Activated naive CD8-positive, alpha-beta T cell treated with anti-CD3 and anti-CD28 coated beads, Interleukin-2, amount 50 U/mL, for 24 hours (primary cell): ENCODE measurements at regions not wholly inside any gene's neighbourhood (a gene's known extent, or its start where the extent isn't known, plus 50 kb on each side); places are given as distances from the start of the nearest gene placed in this dataset.

Experiments
- ATAC-seq: fragments of 150-1000 bp; cut with Tn5 transposase; one replicate; pipeline ENCODE4 v1.10.0; 2021
- DNase-seq: peaks from one replicate; pipeline ENCODE4 v3.0.0; 2021
- H3K27ac Mint-ChIP-seq: one replicate; pipeline ENCODE4 v1.8.0; 2021; ENCODE audit warnings: mild to moderate bottlenecking, mixed read lengths
- H3K27me3 Mint-ChIP-seq: one replicate; pipeline ENCODE4 v1.8.0; 2021; ENCODE audit warnings: mixed read lengths
- H3K36me3 Mint-ChIP-seq: one replicate; pipeline ENCODE4 v1.8.0; 2021; ENCODE audit warnings: low read depth, mixed read lengths
- H3K4me1 Mint-ChIP-seq: one replicate; pipeline ENCODE4 v1.8.0; 2021; ENCODE audit warnings: mixed read lengths
- H3K4me3 Mint-ChIP-seq: one replicate; pipeline ENCODE4 v1.8.0; 2021; ENCODE audit warnings: mild to moderate bottlenecking, moderate library complexity, mixed read lengths
- H3K9me3 Mint-ChIP-seq: one replicate; pipeline ENCODE4 v1.8.0; 2021; ENCODE audit warnings: mixed read lengths

GRCh38 chr11:109106151-109106906 is 315.7 kb upstream of the C11orf87 start:
- Mint-ChIP-seq H3K36me3 (no peaks in the 10 kb centered on the region), H3K9me3 (no peaks in the 10 kb centered on the region), H3K4me3 (no peak overlapping the region), H3K4me1 (no peaks in the 10 kb centered on the region), H3K27ac (no peak overlapping the region), H3K27me3 (peaks cover 6% of the 10 kb centered on the region)
- ATAC-seq: no peak
- DNase-seq: no peak

DNA sequence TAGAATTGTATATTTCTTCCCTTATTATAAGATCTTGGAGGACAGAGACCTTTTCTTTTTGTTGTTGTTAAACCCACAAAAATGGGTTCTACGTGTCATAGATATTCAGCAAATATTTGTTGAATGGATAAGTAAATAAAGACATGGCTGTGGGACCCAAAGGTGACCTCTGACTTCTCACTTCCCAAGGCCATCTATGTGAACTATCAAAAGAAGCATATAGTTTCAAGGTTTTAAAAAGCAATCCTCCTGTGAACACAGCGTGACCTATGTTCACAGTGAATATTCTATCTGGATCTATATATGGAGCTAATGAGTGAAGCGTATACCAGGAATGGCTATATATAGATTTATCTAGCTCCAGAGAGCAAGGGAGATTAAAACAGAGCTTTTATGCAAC is 312.8 kb upstream of the C11orf87 start:
- H3K4me3 Mint-ChIP-seq: no peak overlapping the region
- H3K9me3 Mint-ChIP-seq: no peaks in the 10 kb centered on the region
- no peaks in the 10 kb centered on the region for H3K4me1 Mint-ChIP-seq
- H3K27me3 Mint-ChIP-seq: peaks cover 6% of the 10 kb centered on the region
- ATAC-seq (no peak), DNase-seq (no peak)
- H3K36me3 Mint-ChIP-seq: no peaks in the 10 kb centered on the region
- H3K27ac Mint-ChIP-seq: no peak overlapping the region

DNA sequence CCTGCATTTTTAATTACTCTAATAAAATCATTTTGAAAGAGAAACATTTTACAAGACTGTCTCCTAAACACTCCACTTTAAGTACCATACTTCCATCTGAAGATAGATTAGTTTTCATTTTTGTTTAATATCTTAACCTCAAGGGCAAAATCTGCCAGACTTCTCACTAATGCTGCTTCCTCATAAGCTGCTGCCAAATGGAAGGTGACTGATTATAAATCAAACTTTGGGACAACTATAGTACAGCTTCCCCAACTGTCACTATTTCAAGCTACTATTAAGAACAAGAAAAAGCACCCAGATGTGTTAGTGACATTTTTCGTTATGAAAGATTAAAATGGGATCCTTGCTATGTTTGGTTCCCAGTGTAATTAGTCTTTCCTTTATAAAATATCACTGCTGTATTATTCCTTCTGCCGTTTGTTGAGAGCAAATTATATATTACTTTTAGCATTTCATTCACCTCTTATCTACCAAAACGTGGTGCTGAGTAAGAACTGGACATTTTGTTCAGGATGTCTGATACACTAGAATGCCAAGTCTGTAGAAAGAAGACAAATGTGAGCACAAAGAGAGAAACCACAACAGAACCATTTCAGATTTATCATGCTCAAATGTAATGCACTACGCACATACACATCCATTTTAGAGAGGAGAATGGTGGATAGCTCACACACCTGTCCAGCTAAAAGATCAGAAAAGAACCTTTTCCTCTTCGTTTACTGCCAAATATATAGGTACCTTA is 312.2 kb upstream of the C11orf87 start:
- DNase-seq: no peak
- no peaks in the 10 kb centered on the region for H3K36me3 Mint-ChIP-seq
- H3K9me3 Mint-ChIP-seq: no peaks in the 10 kb centered on the region
- H3K27ac Mint-ChIP-seq: no peak overlapping the region
- H3K27me3 Mint-ChIP-seq: peaks cover 6% of the 10 kb centered on the region
- no peaks in the 10 kb centered on the region for H3K4me1 Mint-ChIP-seq
- no peak overlapping the region for H3K4me3 Mint-ChIP-seq
- ATAC-seq: no peak

DNA sequence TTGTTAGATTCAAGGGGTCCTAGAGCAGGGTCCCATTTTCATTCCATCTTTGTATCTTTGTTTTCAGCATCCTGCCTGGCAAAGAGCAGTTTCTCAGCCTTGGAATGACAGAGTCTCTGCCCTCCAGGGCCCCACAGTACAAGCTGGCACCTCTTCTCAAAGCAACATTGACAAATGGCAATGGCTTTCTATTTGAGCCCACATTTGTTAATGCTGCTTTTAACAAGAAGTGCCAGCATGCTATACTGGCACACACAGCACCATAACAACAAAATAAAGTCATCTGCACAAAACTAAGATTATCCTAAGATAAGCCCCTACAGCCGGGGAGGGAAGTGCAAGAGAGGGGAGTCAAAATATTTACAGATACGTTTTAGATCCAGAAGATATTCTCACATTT is 309.7 kb upstream of the C11orf87 start:
- no peak for ATAC-seq
- H3K9me3 Mint-ChIP-seq: no peaks in the 10 kb centered on the region

DNA sequence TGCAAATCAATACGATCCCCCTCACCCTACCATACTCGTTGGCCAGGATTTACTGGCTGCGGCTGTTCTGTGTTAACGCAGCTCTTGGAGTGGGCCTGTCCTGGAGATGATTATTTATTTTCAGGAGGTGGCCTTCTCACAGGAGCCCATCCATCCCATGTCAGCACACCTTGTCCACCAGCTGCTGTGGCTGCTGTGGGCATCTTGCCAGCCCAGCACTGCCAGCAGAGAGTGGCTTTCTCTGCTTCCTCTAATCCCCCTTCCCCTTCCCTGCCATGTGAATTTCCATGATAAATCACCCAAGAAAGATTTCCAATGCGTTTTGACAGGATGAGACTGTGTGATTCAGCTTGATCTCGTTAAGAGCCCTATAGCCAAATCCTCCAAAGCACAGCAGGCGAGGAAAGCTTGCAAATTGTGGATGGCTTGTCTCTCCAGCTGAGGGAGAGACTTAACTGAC is 309.1 kb upstream of the C11orf87 start:
- Mint-ChIP-seq H3K9me3 (no peaks in the 10 kb centered on the region), H3K4me1 (no peaks in the 10 kb centered on the region), H3K27me3 (peaks cover 8% of the 10 kb centered on the region), H3K27ac (no peak overlapping the region), H3K36me3 (no peaks in the 10 kb centered on the region), H3K4me3 (no peak overlapping the region)
- no peak for DNase-seq
- no peak for ATAC-seq

More for the DNA sequence above, 309.7 kb upstream of the C11orf87 start:
- H3K36me3 Mint-ChIP-seq: no peaks in the 10 kb centered on the region
- DNase-seq: no peak
- H3K27ac Mint-ChIP-seq: no peak overlapping the region
- peaks cover 8% of the 10 kb centered on the region for H3K27me3 Mint-ChIP-seq
- H3K4me3 Mint-ChIP-seq: no peak overlapping the region
- H3K4me1 Mint-ChIP-seq: no peaks in the 10 kb centered on the region

DNA sequence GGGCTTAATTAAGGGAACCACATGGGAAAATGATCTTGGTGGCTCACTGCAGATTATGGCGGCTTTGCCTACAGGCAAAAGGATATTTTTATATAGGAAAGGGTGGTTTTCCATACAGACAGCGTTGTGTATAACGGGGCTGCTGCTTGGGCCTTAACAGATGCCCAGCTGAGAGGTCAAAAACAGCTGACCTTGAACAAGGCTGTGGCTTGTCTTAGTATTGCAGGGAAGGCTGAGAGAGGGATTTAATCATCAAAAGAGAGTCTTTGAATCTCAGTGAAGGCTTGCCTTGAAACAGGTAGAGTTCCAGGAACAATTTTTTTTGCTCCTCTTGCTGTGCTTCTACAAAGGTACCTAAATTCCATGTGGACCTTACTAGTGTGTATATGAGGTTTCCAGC is 301.6 kb upstream of the C11orf87 start:
- Mint-ChIP-seq H3K27ac (no peak overlapping the region), H3K27me3 (peaks cover 2% of the 10 kb centered on the region), H3K9me3 (no peaks in the 10 kb centered on the region), H3K4me3 (no peak overlapping the region), H3K4me1 (no peaks in the 10 kb centered on the region), H3K36me3 (no peaks in the 10 kb centered on the region)
- ATAC-seq (no peak), DNase-seq (no peak)

GRCh38 chr11:109121173-109121932 is 300.6 kb upstream of the C11orf87 start:
- Mint-ChIP-seq H3K27me3 (peaks cover 2% of the 10 kb centered on the region), H3K27ac (no peak overlapping the region), H3K4me3 (no peak overlapping the region), H3K4me1 (no peaks in the 10 kb centered on the region), H3K36me3 (no peaks in the 10 kb centered on the region), H3K9me3 (no peaks in the 10 kb centered on the region)
- no peak for ATAC-seq
- no peak for DNase-seq

- DNase-seq: no peak
- Mint-ChIP-seq H3K4me3 (no peak overlapping the region), H3K27me3 (no peaks in the 10 kb centered on the region), H3K27ac (no peak overlapping the region), H3K9me3 (no peaks in the 10 kb centered on the region), H3K4me1 (no peaks in the 10 kb centered on the region), H3K36me3 (no peaks in the 10 kb centered on the region)
- ATAC-seq: no peak
Measured at GRCh38 chr11:109123816-109124787, 297.9 kb upstream of the C11orf87 start.

DNA sequence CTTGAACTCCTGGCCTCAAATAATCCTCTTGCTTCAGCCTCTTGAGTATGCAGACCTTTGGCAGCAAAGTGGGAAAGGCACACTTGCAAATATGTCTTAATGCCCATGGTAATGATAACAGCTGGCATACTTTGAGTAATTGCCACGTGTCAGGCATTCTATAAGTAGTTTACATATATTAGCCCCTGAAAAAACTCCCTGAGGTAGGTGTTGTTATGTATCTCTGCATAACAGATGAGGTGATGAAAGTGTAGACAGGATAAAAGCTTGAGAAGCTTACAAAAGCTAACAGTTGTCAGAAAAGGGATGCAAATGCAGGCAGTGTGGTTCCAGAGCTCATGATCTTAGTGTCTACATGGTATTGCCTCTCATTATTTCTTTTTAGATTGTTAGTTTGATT is 291.1 kb upstream of the C11orf87 start:
- H3K27me3 Mint-ChIP-seq: no peaks in the 10 kb centered on the region
- H3K4me3 Mint-ChIP-seq: no peak overlapping the region
- DNase-seq: no peak
- H3K36me3 Mint-ChIP-seq: no peaks in the 10 kb centered on the region
- no peaks in the 10 kb centered on the region for H3K4me1 Mint-ChIP-seq
- no peaks in the 10 kb centered on the region for H3K9me3 Mint-ChIP-seq
- H3K27ac Mint-ChIP-seq: no peak overlapping the region
- ATAC-seq: no peak

DNA sequence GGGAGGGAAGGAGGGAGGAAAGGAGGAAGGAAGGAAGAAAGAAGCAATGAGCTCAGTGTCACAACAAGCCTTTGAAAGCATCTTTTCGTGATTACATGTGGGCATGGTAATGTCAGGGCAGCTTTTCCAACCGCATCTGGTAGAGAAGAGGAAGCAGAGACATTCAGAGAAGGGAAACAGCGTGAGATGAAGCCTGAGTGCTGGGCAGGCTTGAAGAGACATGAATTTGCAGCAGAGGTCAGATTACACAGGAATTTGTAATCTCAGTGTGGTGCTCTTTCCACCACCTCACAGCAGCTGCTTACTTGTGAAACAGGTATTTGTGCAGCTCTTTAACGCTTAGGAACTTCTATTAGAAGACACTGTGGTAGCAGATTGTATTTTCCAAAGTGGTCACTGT is 289.5 kb upstream of the C11orf87 start:
- Mint-ChIP-seq H3K36me3 (no peaks in the 10 kb centered on the region), H3K9me3 (no peaks in the 10 kb centered on the region), H3K4me1 (no peaks in the 10 kb centered on the region), H3K27me3 (no peaks in the 10 kb centered on the region), H3K4me3 (no peak overlapping the region), H3K27ac (no peak overlapping the region)
- DNase-seq: no peak
- ATAC-seq: peak; percentile 28

DNA sequence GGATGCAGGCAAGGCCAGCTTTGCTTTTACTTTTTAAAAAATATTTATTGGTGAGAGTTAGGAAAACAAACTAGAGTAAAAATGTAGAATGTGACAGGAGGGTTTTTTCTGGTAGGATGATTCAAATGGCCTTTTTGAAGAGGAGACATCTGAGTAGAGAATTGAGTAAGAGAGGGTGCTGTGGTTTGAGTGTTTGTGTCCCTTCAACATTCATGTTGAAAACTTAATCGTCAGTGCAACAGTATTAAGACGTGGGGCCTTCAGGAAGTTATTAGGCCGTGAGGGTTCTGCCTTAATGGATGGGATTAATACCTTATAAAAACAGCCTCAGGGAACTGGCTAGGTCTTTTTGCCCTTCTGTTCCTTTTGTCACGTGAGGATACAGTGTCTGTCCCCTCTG is 288.8 kb upstream of the C11orf87 start:
- Mint-ChIP-seq H3K4me1 (no peaks in the 10 kb centered on the region), H3K9me3 (no peaks in the 10 kb centered on the region), H3K27me3 (no peaks in the 10 kb centered on the region), H3K4me3 (no peak overlapping the region), H3K36me3 (no peaks in the 10 kb centered on the region), H3K27ac (no peak overlapping the region)
- ATAC-seq (no peak), DNase-seq (no peak)

DNA sequence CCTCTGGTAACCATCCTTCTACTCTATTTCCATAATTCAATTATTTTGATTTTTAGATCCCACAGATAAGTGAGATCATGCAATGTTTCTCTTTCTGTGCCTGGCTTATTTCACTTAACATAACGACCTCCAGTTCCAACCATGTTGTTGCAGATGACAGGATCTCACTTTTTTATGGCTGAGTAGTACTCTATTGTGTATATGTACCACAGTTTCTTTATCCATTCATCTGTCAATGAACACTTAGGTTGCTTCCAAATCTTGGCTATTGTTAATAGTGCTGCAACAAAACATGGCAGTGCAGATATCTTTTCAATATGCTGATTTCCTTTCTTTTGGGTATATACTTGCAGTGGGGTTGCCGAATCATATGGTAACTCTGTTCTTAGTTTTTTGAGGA is 286.4 kb upstream of the C11orf87 start:
- Mint-ChIP-seq H3K27ac (no peak overlapping the region), H3K36me3 (no peaks in the 10 kb centered on the region), H3K27me3 (no peaks in the 10 kb centered on the region), H3K4me3 (no peak overlapping the region), H3K9me3 (no peaks in the 10 kb centered on the region), H3K4me1 (no peaks in the 10 kb centered on the region)
- no peak for DNase-seq
- no peak for ATAC-seq

DNA sequence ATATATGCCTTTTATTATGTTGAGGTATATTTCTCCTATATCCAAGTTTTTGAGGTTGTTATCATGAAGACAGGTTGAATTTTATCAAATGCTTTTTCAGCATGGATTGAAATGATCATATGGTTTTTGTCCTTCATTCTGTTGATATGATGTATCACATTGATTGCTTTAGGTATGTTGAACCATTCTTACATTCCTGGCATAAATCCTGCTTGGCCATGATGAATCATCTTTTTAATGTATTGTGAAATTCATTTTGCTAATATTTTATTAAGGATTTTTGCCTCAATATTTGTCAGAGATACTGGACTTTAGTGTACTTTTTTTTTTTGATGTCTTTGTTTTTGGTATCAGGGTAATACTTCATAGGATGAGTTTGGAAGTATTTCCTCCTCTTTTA is 283.8 kb upstream of the C11orf87 start:
- H3K27ac Mint-ChIP-seq: no peak overlapping the region
- H3K36me3 Mint-ChIP-seq: no peaks in the 10 kb centered on the region
- DNase-seq: no peak
- no peaks in the 10 kb centered on the region for H3K4me1 Mint-ChIP-seq
- H3K27me3 Mint-ChIP-seq: no peaks in the 10 kb centered on the region
- H3K4me3 Mint-ChIP-seq: no peak overlapping the region
- H3K9me3 Mint-ChIP-seq: no peaks in the 10 kb centered on the region
- no peak for ATAC-seq

GRCh38 chr11:109140426-109140825 is 281.6 kb upstream of the C11orf87 start:
- Mint-ChIP-seq H3K4me1 (no peaks in the 10 kb centered on the region), H3K4me3 (no peak overlapping the region), H3K27me3 (no peaks in the 10 kb centered on the region), H3K36me3 (no peaks in the 10 kb centered on the region), H3K9me3 (peaks cover 8% of the 10 kb centered on the region), H3K27ac (no peak overlapping the region)
- ATAC-seq: no peak
- DNase-seq: no peak
